ENCODE measurements at regions not wholly inside any gene's neighbourhood (a gene's known extent, or its start where the extent isn't known, plus 50 kb on each side); places are given as distances from the start of the nearest gene placed in this dataset.

- no peak for TF ChIP-seq MAX (IDR thresholded peaks at IDR 0.05)
- no peak for TF ChIP-seq CTCF (IDR thresholded peaks at IDR 0.05; ENCODE audit: low read depth, low read length, missing input control)
These were observed 129.4 kb upstream of the PITX1 start for GRCh38 chr5:135163391-135163790.

All from liver (tissue), 2 donors.